ENCODE measurements at regions not wholly inside any gene's neighbourhood (a gene's known extent, or its start where the extent isn't known, plus 50 kb on each side); places are given as distances from the start of the nearest gene placed in this dataset.

DNA sequence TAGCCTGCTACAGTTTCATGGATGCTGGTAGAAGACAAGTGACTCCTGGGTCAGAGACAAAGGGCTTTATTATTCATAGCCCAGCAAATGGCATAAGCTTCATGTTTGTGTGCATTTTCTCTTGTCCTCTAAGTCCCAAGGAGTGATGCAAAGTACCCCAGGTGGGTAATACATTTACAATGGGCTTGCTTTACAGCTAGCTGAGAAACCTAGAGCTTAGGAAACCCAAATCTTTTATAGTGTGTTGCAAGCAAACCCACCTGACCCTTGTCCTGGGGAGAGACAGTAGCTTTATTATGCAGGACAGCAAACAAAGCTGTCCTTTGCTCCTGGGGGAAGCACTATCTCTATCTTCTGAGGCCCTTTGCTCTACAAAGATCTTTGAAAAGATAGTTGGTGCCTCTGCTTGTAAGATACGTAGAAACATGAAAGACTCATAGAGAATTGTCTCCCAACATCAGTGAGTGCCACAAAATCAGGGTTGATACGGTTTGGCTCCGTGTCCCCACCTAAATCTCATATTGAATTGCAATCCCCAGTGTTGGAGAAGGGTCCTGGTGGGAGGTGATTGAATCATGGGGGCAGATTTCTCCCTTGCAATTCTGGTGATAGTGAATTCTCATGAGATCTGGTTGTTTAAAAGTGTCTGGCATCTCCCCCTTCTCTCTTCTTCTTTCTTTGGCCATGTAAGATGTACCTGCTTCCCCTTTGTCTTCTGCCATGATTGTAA, 315.8 kb upstream of the USP24 start (continued):
- TF ChIP-seq NFKBIZ (CRISPR knock-in tag; IDR thresholded peaks at IDR 0.05) (peak; percentile 87; the same call in 1 of the 2 replicates), ZNF335 (CRISPR knock-in tag; IDR thresholded peaks at IDR 0.05) (no peak), SP1 (IDR thresholded peaks at IDR 0.05) (no peak), SP1 (CRISPR knock-in tag; IDR thresholded peaks at IDR 0.05) (no peak), ESRRA (CRISPR knock-in tag; IDR thresholded peaks at IDR 0.05; ENCODE audit: low read depth) (no peak), KLF15 (CRISPR knock-in tag; IDR thresholded peaks at IDR 0.05; ENCODE audit: borderline replicate concordance) (no peak), ZNF891 (CRISPR knock-in tag; IDR thresholded peaks at IDR 0.05) (no peak), RFX3 (CRISPR knock-in tag; IDR thresholded peaks at IDR 0.05) (no peak), ZNF34 (CRISPR knock-in tag; IDR thresholded peaks at IDR 0.05; ENCODE audit: borderline replicate concordance) (no peak), MEIS1 (CRISPR knock-in tag; IDR thresholded peaks at IDR 0.05; ENCODE audit: borderline replicate concordance) (no peak), NFE2 (CRISPR knock-in tag; IDR thresholded peaks at IDR 0.05) (no peak), NR1H2 (CRISPR knock-in tag; IDR thresholded peaks at IDR 0.05; ENCODE audit: borderline replicate concordance, low read depth) (no peak), GATAD1 (CRISPR knock-in tag; IDR thresholded peaks at IDR 0.05) (no peak), RBM22 (optimal IDR thresholded peaks at IDR 0.05; ENCODE audit: low read length) (no peak), JUN (CRISPR knock-in tag; IDR thresholded peaks at IDR 0.05) (no peak), RXRB (CRISPR knock-in tag; IDR thresholded peaks at IDR 0.05; ENCODE audit: borderline replicate concordance) (peak; percentile 98), NFYB (CRISPR knock-in tag; IDR thresholded peaks at IDR 0.05) (no peak), HHEX (CRISPR knock-in tag; IDR thresholded peaks at IDR 0.05) (no peak), GATA4 (IDR thresholded peaks at IDR 0.05; ENCODE audit: borderline replicate concordance, low read depth) (peak; percentile 95), IRX3 (CRISPR knock-in tag; IDR thresholded peaks at IDR 0.05; ENCODE audit: borderline replicate concordance, low read depth) (no peak), MBNL3 (CRISPR knock-in tag; conservative IDR thresholded peaks at IDR 0.05) (no peak)
- TF ChIP-seq, protein P1, sequence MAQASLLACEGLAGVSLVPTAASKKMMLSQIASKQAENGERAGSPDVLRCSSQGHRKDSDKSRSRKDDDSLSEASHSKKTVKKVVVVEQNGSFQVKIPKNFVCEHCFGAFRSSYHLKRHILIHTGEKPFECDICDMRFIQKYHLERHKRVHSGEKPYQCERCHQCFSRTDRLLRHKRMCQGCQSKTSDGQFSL (CRISPR knock-in tag; IDR thresholded peaks at IDR 0.05) = no peak
- TF ChIP-seq, protein P2, sequence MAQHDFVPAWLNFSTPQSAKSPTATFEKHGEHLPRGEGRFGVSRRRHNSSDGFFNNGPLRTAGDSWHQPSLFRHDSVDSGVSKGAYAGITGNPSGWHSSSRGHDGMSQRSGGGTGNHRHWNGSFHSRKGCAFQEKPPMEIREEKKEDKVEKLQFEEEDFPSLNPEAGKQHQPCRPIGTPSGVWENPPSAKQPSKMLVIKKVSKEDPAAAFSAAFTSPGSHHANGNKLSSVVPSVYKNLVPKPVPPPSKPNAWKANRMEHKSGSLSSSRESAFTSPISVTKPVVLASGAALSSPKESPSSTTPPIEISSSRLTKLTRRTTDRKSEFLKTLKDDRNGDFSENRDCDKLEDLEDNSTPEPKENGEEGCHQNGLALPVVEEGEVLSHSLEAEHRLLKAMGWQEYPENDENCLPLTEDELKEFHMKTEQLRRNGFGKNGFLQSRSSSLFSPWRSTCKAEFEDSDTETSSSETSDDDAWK (CRISPR knock-in tag; IDR thresholded peaks at IDR 0.05) = no peak
- TF ChIP-seq, protein P3, sequence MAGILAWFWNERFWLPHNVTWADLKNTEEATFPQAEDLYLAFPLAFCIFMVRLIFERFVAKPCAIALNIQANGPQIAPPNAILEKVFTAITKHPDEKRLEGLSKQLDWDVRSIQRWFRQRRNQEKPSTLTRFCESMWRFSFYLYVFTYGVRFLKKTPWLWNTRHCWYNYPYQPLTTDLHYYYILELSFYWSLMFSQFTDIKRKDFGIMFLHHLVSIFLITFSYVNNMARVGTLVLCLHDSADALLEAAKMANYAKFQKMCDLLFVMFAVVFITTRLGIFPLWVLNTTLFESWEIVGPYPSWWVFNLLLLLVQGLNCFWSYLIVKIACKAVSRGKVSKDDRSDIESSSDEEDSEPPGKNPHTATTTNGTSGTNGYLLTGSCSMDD (CRISPR knock-in tag; IDR thresholded peaks at IDR 0.05) = no peak
- TF ChIP-seq, protein P4, sequence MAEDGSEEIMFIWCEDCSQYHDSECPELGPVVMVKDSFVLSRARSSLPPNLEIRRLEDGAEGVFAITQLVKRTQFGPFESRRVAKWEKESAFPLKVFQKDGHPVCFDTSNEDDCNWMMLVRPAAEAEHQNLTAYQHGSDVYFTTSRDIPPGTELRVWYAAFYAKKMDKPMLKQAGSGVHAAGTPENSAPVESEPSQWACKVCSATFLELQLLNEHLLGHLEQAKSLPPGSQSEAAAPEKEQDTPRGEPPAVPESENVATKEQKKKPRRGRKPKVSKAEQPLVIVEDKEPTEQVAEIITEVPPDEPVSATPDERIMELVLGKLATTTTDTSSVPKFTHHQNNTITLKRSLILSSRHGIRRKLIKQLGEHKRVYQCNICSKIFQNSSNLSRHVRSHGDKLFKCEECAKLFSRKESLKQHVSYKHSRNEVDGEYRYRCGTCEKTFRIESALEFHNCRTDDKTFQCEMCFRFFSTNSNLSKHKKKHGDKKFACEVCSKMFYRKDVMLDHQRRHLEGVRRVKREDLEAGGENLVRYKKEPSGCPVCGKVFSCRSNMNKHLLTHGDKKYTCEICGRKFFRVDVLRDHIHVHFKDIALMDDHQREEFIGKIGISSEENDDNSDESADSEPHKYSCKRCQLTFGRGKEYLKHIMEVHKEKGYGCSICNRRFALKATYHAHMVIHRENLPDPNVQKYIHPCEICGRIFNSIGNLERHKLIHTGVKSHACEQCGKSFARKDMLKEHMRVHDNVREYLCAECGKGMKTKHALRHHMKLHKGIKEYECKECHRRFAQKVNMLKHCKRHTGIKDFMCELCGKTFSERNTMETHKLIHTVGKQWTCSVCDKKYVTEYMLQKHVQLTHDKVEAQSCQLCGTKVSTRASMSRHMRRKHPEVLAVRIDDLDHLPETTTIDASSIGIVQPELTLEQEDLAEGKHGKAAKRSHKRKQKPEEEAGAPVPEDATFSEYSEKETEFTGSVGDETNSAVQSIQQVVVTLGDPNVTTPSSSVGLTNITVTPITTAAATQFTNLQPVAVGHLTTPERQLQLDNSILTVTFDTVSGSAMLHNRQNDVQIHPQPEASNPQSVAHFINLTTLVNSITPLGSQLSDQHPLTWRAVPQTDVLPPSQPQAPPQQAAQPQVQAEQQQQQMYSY (CRISPR knock-in tag; IDR thresholded peaks at IDR 0.05) = no peak
- TF ChIP-seq, protein P5, sequence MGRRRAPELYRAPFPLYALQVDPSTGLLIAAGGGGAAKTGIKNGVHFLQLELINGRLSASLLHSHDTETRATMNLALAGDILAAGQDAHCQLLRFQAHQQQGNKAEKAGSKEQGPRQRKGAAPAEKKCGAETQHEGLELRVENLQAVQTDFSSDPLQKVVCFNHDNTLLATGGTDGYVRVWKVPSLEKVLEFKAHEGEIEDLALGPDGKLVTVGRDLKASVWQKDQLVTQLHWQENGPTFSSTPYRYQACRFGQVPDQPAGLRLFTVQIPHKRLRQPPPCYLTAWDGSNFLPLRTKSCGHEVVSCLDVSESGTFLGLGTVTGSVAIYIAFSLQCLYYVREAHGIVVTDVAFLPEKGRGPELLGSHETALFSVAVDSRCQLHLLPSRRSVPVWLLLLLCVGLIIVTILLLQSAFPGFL (CRISPR knock-in tag; IDR thresholded peaks at IDR 0.05) = no peak
